ENCODE measurements at regions not wholly inside any gene's neighbourhood (a gene's known extent, or its start where the extent isn't known, plus 50 kb on each side); places are given as distances from the start of the nearest gene placed in this dataset.
"Not testable (repeated sequence)": the region's sequence is repeated elsewhere in the genome, so short reads cannot be mapped to it uniquely, and the experiment has no call there.

DNA sequence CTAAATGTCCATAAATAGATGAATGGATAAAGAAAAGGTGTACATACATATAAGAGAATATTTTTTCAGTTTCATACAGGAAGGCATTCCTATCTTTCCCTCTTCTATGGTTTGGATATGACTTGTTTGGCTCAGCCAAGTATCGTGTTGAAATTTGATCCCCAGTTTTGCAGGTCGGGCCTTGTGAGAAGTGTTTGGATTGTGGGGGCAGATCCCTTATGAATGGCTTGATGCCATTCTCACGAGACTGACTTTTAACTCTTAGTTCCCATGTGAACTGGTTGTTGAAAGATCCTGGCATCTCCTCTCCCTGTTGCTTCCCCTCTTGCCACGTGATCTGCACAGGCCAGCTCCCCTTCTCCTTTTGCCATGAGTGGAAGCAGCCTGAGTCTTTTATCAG lies 421.1 kb upstream of the FTMT start:
- no peak for DNase-seq (ENCODE audit: low read depth)
- TF ChIP-seq, protein P1, sequence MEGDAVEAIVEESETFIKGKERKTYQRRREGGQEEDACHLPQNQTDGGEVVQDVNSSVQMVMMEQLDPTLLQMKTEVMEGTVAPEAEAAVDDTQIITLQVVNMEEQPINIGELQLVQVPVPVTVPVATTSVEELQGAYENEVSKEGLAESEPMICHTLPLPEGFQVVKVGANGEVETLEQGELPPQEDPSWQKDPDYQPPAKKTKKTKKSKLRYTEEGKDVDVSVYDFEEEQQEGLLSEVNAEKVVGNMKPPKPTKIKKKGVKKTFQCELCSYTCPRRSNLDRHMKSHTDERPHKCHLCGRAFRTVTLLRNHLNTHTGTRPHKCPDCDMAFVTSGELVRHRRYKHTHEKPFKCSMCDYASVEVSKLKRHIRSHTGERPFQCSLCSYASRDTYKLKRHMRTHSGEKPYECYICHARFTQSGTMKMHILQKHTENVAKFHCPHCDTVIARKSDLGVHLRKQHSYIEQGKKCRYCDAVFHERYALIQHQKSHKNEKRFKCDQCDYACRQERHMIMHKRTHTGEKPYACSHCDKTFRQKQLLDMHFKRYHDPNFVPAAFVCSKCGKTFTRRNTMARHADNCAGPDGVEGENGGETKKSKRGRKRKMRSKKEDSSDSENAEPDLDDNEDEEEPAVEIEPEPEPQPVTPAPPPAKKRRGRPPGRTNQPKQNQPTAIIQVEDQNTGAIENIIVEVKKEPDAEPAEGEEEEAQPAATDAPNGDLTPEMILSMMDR (conservative IDR thresholded peaks at IDR 0.05; ENCODE audit: low read length): no peak
- no peak overlapping the region for H3K4me3 ChIP-seq (ENCODE audit: low read length)

DNA sequence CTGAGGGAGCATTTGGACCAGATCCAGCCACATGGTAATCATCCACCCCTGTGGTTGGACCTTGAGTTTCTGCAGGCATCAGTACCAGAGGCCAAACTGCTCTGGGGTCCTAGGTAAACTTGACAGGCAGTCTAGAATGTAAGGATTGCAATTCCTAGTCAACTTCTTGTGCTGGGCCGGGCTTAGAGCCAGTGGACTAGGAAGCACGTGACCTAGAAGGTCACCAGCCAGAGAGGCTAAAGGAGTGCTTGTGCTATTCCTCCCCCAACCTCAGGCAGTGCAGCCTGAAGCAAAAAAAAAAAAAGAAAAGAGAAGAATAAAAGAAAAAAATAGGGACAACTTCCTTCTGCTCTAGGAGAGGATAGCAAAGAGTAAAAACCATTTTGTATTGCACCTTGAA lies 406.2 kb upstream of the FTMT start:
- TF ChIP-seq, protein P1 (conservative IDR thresholded peaks at IDR 0.05; ENCODE audit: low read length): no peak
- no peak for DNase-seq (ENCODE audit: low read depth)
- H3K4me3 ChIP-seq (ENCODE audit: low read length): no peak overlapping the region

DNA sequence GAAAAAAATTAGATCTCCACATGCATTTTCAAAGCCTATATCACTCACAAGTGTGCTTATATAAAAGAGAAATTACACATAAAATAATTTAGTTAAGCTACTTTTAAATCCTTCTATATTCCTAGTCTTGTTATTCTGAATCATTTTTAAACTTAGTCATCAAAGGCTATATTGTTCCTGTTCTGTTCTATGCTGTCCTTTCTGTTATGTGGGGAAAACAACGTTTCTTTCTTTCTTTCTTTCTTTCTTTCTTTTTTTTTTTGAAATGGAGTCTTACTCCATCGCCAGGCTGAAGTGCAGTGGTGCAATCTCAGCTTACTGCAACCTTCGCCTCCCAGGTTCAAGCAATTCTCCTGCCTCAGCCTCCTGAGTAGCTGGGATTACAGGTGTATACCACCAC lies 389.2 kb upstream of the FTMT start:
- DNase-seq (ENCODE audit: low read depth): no peak
- TF ChIP-seq, protein P1 (conservative IDR thresholded peaks at IDR 0.05; ENCODE audit: low read length): no peak
- no peak overlapping the region for H3K4me3 ChIP-seq (ENCODE audit: low read length)

DNA sequence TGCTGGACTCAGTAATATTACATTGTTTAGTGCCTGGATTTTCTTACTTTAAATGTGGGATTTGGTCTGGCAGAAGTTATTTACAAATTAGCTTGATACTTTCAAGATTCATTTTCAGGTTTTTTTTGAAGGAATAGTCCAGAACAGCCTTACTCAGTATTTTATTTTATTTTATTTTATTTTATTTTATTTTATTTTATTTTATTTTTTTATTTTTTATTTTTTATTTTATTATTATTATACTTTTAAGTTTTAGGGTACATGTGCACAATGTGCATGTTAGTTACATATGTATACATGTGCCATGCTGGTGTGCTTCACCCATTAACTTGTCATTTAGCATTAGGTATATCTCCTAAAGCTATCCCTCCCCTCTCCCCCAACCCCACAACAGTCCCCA lies 380.5 kb upstream of the FTMT start:
- H3K4me3 ChIP-seq (ENCODE audit: low read length); DNase-seq (ENCODE audit: low read depth): not testable (repeated sequence)

DNA sequence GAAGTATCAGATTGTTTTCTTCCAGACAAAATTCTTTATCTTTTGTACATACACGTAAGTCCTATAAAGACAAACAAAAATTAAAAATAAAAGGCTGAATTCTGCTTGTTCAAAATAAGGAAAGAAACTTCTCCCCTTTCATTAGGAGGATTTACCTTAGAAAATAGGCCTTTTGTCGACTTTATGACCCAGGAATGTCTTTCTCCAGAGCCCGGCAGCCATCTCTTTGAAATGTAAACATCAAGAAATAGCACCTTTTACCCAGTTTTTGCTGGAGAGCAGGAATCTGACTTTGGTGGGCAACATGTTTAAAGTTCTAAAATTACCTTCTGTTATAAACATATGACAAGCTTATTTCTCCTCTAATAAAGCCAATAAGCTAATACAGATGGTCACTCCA lies 373.0 kb upstream of the FTMT start:
- no peak for DNase-seq (ENCODE audit: low read depth)
- no peak overlapping the region for H3K4me3 ChIP-seq (ENCODE audit: low read length)
- TF ChIP-seq, protein P1 (conservative IDR thresholded peaks at IDR 0.05; ENCODE audit: low read length): no peak

DNA sequence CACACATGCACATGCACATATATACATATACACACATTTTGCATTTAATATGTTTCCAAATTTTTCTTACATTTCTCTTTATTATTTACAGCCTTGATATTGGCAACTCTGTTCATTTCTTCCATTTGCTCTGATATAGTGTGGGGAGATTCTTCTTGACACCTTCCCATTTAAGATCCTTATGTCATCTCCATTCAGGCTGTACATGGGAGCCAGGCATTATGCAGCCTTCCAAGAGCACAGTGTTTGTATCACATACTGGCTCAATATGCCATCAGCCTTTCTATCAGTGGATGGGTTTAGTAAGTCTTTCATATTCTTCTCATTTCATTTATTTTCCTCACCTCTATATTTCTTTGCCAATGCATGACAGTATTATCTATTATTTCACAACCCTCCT lies 372.3 kb upstream of the FTMT start:
- TF ChIP-seq, protein P1 (conservative IDR thresholded peaks at IDR 0.05; ENCODE audit: low read length): no peak
- no peak for DNase-seq (ENCODE audit: low read depth)
- H3K4me3 ChIP-seq (ENCODE audit: low read length): no peak overlapping the region

DNA sequence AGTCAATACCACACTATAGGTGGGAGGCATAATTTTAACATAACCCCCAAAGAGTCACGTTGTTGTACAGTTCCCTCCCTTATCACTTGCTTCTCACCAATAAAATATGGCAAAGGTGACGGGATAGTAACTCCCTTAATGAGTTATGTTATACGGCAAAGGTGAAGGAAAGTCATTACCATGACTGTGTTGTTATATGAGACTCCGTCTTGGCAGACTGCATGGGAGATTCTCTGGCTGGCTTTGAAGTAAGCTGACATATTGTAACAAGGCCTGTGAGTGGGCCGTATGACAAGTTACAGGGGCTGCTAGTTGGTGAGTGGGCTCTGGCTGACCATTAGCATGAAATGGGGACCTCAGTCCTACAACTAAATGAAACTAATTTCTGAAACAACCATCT lies 366.4 kb upstream of the FTMT start:
- TF ChIP-seq, protein P1 (conservative IDR thresholded peaks at IDR 0.05; ENCODE audit: low read length): no peak
- H3K4me3 ChIP-seq (ENCODE audit: low read length): no peak overlapping the region
- no peak for DNase-seq (ENCODE audit: low read depth)

DNA sequence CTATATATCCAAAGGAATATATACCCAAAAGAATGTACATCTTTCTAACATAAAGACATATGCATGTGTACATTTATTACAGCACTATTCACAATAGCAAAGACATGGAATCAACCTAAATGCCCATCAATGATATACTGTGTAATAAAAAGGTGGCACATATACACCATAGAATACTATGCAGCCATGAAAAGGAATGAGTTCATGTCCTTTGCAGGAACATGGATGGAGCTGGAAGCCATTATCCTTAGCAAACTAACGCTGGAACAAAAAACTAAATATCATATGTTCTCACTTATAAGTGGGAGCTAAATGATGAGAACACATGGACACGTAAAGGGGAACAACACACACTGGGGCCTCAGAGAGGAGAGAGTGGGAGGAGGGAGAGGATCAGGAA lies 365.7 kb upstream of the FTMT start:
- not testable (repeated sequence) for DNase-seq (ENCODE audit: low read depth); H3K4me3 ChIP-seq (ENCODE audit: low read length)
